ENCODE measurements at regions not wholly inside any gene's neighbourhood (a gene's known extent, or its start where the extent isn't known, plus 50 kb on each side); places are given as distances from the start of the nearest gene placed in this dataset.

DNA sequence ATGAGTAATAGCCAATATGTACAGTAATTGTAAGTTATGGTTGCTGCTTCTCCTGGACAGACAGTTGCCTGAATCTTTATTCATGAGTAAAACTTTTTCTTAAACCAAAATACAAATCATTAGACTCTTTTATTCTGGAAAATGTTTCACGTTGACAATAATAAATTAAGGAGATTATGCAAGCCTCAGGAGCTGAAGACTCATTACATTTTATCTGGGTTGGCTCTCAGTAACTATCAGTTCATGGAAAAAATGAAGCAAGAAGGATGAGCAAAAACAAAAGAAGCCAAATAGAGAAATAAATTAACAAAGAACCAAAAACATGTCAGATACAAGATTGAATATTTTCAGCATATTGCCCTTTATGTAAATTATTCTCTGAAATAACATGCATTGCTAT, 88.9 kb upstream of the PRR16 start:
- Histone ChIP-seq H3K9me3 (replicated peaks in 1 of 3) (no peaks in the 10 kb centered on the region), H3K27me3 (no peaks in the 10 kb centered on the region), H3K36me3 (replicated peaks in 1 of 2) (no peaks in the 10 kb centered on the region), H3K27ac (peak overlapping the region in 1 of 5 donors; percentile 59), H3K4me1 (replicated peaks in 1 of 2) (peaks cover 7 to 16% of the 10 kb centered on the region in 2 donors), H3K4me3 (no peak overlapping the region)
- intact Hi-C loops (cut with DNase I): no loop called here
- no peak for TF ChIP-seq POLR2A (IDR thresholded peaks at IDR 0.05)
- TF ChIP-seq, protein P1, sequence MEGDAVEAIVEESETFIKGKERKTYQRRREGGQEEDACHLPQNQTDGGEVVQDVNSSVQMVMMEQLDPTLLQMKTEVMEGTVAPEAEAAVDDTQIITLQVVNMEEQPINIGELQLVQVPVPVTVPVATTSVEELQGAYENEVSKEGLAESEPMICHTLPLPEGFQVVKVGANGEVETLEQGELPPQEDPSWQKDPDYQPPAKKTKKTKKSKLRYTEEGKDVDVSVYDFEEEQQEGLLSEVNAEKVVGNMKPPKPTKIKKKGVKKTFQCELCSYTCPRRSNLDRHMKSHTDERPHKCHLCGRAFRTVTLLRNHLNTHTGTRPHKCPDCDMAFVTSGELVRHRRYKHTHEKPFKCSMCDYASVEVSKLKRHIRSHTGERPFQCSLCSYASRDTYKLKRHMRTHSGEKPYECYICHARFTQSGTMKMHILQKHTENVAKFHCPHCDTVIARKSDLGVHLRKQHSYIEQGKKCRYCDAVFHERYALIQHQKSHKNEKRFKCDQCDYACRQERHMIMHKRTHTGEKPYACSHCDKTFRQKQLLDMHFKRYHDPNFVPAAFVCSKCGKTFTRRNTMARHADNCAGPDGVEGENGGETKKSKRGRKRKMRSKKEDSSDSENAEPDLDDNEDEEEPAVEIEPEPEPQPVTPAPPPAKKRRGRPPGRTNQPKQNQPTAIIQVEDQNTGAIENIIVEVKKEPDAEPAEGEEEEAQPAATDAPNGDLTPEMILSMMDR (IDR thresholded peaks at IDR 0.05): no peak
- no peak for DNase-seq
- WGBS, 4 donors: 15 to 24% (median 18%) methylated on average over 1 of the region's 1 CpG

DNA sequence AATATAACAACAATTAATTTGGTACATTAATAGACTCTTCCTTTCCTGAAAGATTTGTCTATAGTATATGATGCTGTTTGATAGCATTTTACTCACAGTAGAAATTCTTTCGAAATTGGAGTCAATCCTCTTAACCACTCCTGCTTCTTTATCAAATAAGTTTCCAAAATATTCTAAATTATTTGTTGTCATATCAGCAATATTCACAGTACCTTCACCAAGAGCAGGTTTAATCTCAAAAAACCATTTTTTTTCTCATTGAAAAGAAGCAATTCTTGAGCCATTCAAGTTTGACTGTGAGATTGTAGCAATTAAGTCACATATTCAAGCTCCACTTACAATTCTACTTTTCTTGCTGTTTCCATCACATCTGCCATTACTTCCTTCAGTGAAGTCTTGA, 83.5 kb upstream of the PRR16 start:
- Histone ChIP-seq H3K27me3 (no peaks in the 10 kb centered on the region), H3K4me3 (no peak overlapping the region), H3K4me1 (replicated peaks in 1 of 2) (peaks cover 0 to 5% of the 10 kb centered on the region in 2 donors), H3K9me3 (replicated peaks in 1 of 3) (no peaks in the 10 kb centered on the region), H3K27ac (no peak overlapping the region), H3K36me3 (replicated peaks in 1 of 2) (no peaks in the 10 kb centered on the region)
- intact Hi-C loops (cut with DNase I): no loop called here
- WGBS, 4 donors: 52 to 94% (median 79%) methylated on average over 1 of the region's 1 CpG
- no peak for DNase-seq
- TF ChIP-seq, protein P1 (IDR thresholded peaks at IDR 0.05): no peak
- TF ChIP-seq POLR2A (IDR thresholded peaks at IDR 0.05): no peak

DNA sequence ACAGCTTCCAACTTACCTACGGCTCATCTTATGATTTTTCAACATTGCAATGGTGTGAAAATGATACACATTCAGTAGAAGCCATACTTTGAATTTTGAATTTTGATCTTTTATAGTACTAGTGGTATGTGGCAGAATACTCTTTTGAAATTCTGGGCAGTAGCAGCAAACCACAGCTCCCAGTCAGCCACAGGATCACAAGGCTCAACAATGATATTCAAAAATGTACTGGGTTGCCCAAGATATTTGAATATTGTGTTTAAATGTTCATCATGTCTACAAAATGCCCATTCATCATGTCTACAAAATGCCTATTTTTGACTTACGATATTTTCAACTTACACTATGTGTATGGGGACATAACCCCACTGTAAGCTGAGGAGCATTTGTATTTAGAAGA, 81.3 kb upstream of the PRR16 start:
- H3K27me3 ChIP-seq: no peaks in the 10 kb centered on the region
- no peaks in the 10 kb centered on the region for H3K36me3 ChIP-seq (replicated peaks in 1 of 2)
- H3K27ac ChIP-seq: no peak overlapping the region
- TF ChIP-seq, protein P1 (IDR thresholded peaks at IDR 0.05): no peak
- TF ChIP-seq POLR2A (IDR thresholded peaks at IDR 0.05): no peak
- DNase-seq: no peak
- 83 to 84% (median 83%) methylated on average over 2 of the region's 2 CpGs for WGBS, 4 donors
- no peaks in the 10 kb centered on the region for H3K4me1 ChIP-seq (replicated peaks in 1 of 2)
- intact Hi-C loops (cut with DNase I): no loop called here
- no peaks in the 10 kb centered on the region for H3K9me3 ChIP-seq (replicated peaks in 1 of 3)
- no peak overlapping the region for H3K4me3 ChIP-seq

DNA sequence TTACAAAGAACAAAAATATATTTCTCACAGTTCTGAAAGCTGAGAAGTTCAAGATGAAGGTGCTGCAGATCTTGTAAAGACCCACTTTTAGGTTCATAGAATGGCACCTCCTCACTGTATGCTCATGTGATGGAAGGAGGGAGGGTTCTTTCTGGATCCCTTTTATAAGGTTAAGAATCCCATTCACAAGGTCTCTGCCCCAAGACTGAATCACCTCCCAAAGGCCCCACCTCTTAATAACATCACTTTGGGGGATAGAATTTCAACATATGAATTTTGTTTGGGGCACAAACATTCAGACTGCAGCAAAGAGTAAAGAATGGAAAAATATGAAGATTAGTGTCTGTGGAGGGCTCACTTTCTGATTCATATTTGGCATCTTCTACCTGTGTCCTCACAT, 77.1 kb upstream of the PRR16 start:
- Histone ChIP-seq H3K36me3 (replicated peaks in 1 of 2) (no peaks in the 10 kb centered on the region), H3K9me3 (replicated peaks in 1 of 3) (no peaks in the 10 kb centered on the region), H3K4me1 (replicated peaks in 1 of 2) (peaks cover 0 to 7% of the 10 kb centered on the region in 2 donors), H3K27me3 (no peaks in the 10 kb centered on the region), H3K27ac (peak overlapping the region in 1 of 5 donors; percentile 50), H3K4me3 (no peak overlapping the region)
- no peak for TF ChIP-seq POLR2A (IDR thresholded peaks at IDR 0.05)
- TF ChIP-seq, protein P1 (IDR thresholded peaks at IDR 0.05): no peak
- no peak for DNase-seq
- intact Hi-C loops (cut with DNase I): no loop called here
